ENCODE measurements at regions not wholly inside any gene's neighbourhood (a gene's known extent, or its start where the extent isn't known, plus 50 kb on each side); places are given as distances from the start of the nearest gene placed in this dataset.

DNA sequence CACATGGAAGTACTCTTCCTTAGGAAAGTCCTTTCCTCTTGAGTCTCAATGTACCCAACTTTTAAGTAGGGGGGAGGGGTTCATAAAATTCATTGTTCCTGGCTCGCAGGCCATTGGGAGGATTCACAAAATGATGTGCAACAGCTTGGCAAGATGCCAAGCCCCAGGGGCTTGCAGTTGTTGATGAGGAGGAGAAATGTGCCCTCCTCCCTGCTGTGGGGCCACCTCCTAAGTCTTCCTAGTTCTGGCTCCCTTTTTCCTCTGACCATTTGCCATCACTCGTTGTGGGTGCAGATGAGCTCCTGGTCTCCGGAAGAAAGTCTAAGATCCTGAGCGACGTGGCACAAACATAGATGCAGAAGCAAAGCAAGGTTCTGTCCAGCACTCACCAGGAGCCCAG lies 435.4 kb downstream of the EIPR1 start:
- TF ChIP-seq, protein P1, sequence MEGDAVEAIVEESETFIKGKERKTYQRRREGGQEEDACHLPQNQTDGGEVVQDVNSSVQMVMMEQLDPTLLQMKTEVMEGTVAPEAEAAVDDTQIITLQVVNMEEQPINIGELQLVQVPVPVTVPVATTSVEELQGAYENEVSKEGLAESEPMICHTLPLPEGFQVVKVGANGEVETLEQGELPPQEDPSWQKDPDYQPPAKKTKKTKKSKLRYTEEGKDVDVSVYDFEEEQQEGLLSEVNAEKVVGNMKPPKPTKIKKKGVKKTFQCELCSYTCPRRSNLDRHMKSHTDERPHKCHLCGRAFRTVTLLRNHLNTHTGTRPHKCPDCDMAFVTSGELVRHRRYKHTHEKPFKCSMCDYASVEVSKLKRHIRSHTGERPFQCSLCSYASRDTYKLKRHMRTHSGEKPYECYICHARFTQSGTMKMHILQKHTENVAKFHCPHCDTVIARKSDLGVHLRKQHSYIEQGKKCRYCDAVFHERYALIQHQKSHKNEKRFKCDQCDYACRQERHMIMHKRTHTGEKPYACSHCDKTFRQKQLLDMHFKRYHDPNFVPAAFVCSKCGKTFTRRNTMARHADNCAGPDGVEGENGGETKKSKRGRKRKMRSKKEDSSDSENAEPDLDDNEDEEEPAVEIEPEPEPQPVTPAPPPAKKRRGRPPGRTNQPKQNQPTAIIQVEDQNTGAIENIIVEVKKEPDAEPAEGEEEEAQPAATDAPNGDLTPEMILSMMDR (IDR thresholded peaks at IDR 0.05 in 8 of 11, conservative IDR thresholded peaks at IDR 0.05 in 3 of 11) = no peak
- TF ChIP-seq POLR2AphosphoS5 (IDR thresholded peaks at IDR 0.05) (no peak), POLR2A (IDR thresholded peaks at IDR 0.05) (no peak)

All from spleen (tissue), 7 donors.